HL-60 (cell line): ENCODE measurements at regions not wholly inside any gene's neighbourhood (a gene's known extent, or its start where the extent isn't known, plus 50 kb on each side); places are given as distances from the start of the nearest gene placed in this dataset.
A peak's percentile ranks its signal among the peaks of the same experiment; 100 is the strongest.

Experiments used
- DNase-seq, 2 experiments: peaks; one replicate each; pipeline ENCODE4 v3.0.0-alpha.2; 2010 to 2020; ENCODE audit warnings: low read depth in 1 of 2, low spot score in 1 of 2
- H3K27ac ChIP-seq: fragments of 250-450 bp; sonication (Bioruptor Pico); replicated peaks from 2 replicates; pipeline ENCODE4 v1.5.1; 2020; ENCODE audit warnings: mild to moderate bottlenecking, moderate library complexity
- H3K27me3 ChIP-seq: fragments of 250-450 bp; sonication (Bioruptor Pico); 2 replicates; pipeline ENCODE4 v1.5.1; 2021; ENCODE audit warnings: mild to moderate bottlenecking, moderate library complexity; ENCODE audit not compliant: insufficient read depth, poor library complexity, severe bottlenecking
- H3K4me3 ChIP-seq: replicated peaks from 2 replicates; pipeline ENCODE4 v1.5.1; 2011; ENCODE audit warnings: mild to moderate bottlenecking, control low read depth, low read length; ENCODE audit not compliant: insufficient read depth
- CTCF ChIP-seq: IDR thresholded peaks from one replicate; pipeline ENCODE4 v1.5.1; 2011; ENCODE audit warnings: low read length, control low read depth, inconsistent platforms; ENCODE audit not compliant: insufficient read depth
- GABPA ChIP-seq: IDR thresholded peaks from 2 replicates; pipeline ENCODE4 v1.6.1; 2012; ENCODE audit warnings: low read depth
- POLR2AphosphoS5 ChIP-seq: IDR thresholded peaks from 2 replicates; pipeline ENCODE4 v1.6.1; 2012; ENCODE audit warnings: low read depth
- REST ChIP-seq: IDR thresholded peaks from 2 replicates; pipeline ENCODE4 v1.6.1; 2012; ENCODE audit warnings: low read depth; ENCODE audit not compliant: insufficient replicate concordance
- SPI1 ChIP-seq: IDR thresholded peaks from 2 replicates; pipeline ENCODE4 v1.6.1; 2012; ENCODE audit warnings: low read depth, mild to moderate bottlenecking, borderline replicate concordance

GRCh38 chrX:39774774-39775328, 322.9 kb downstream of the BCOR start:
- no peak for DNase-seq
- no peak overlapping the region for H3K4me3 ChIP-seq
- no peaks in the 10 kb centered on the region for H3K27me3 ChIP-seq
- no peak for TF ChIP-seq REST
- no peak for TF ChIP-seq CTCF
- no peak for TF ChIP-seq SPI1
- no peak overlapping the region for H3K27ac ChIP-seq

GRCh38 chrX:39777623-39778025, 320.1 kb downstream of the BCOR start:
- no peak overlapping the region for H3K27ac ChIP-seq
- TF ChIP-seq CTCF (no peak), POLR2AphosphoS5 (0 out of 2 replicates have a peak, but pooled peaks have one; percentile 34)
- no peak overlapping the region for H3K4me3 ChIP-seq
- peak in 1 of 2 experiments; percentile 30 for DNase-seq
- H3K27me3 ChIP-seq: no peaks in the 10 kb centered on the region

- no peaks in the 10 kb centered on the region for H3K27me3 ChIP-seq
- TF ChIP-seq CTCF (no peak), REST (no peak), SPI1 (no peak), POLR2AphosphoS5 (no peak), GABPA (no peak)
- peak in 1 of 2 experiments; percentile 66 for DNase-seq
- H3K27ac ChIP-seq: peak overlapping the region; percentile 64
- no peak overlapping the region for H3K4me3 ChIP-seq
These were observed 317.6 kb downstream of the BCOR start for GRCh38 chrX:39779952-39780783.

GRCh38 chrX:39782276-39782675, 315.5 kb downstream of the BCOR start:
- H3K27me3 ChIP-seq: no peaks in the 10 kb centered on the region
- no peak overlapping the region for H3K4me3 ChIP-seq
- TF ChIP-seq CTCF (no peak), SPI1 (no peak), GABPA (no peak), POLR2AphosphoS5 (no peak), REST (no peak)
- no peak for DNase-seq
- no peak overlapping the region for H3K27ac ChIP-seq
